ENCODE measurements at regions not wholly inside any gene's neighbourhood (a gene's known extent, or its start where the extent isn't known, plus 50 kb on each side); places are given as distances from the start of the nearest gene placed in this dataset.

GRCh38 chr1:163538667-163539066 is 216.9 kb downstream of the NUF2 start:
- TF ChIP-seq POLR2A (IDR thresholded peaks at IDR 0.05), result no peak
- TF ChIP-seq, protein P1, sequence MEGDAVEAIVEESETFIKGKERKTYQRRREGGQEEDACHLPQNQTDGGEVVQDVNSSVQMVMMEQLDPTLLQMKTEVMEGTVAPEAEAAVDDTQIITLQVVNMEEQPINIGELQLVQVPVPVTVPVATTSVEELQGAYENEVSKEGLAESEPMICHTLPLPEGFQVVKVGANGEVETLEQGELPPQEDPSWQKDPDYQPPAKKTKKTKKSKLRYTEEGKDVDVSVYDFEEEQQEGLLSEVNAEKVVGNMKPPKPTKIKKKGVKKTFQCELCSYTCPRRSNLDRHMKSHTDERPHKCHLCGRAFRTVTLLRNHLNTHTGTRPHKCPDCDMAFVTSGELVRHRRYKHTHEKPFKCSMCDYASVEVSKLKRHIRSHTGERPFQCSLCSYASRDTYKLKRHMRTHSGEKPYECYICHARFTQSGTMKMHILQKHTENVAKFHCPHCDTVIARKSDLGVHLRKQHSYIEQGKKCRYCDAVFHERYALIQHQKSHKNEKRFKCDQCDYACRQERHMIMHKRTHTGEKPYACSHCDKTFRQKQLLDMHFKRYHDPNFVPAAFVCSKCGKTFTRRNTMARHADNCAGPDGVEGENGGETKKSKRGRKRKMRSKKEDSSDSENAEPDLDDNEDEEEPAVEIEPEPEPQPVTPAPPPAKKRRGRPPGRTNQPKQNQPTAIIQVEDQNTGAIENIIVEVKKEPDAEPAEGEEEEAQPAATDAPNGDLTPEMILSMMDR (IDR thresholded peaks at IDR 0.05), result no peak
- WGBS, 2 donors, result 32 to 33% methylated on average over 4 of the region's 4 CpGs
- intact Hi-C loops (cut with DNase I; ENCODE audit: low total_unique reads), result no loop called here
- no peak for DNase-seq (ENCODE audit: low spot score in 2 of 2)
- H3K4me3 ChIP-seq (ENCODE audit: low read depth, poor library complexity, severe bottlenecking), result no peak overlapping the region

DNA sequence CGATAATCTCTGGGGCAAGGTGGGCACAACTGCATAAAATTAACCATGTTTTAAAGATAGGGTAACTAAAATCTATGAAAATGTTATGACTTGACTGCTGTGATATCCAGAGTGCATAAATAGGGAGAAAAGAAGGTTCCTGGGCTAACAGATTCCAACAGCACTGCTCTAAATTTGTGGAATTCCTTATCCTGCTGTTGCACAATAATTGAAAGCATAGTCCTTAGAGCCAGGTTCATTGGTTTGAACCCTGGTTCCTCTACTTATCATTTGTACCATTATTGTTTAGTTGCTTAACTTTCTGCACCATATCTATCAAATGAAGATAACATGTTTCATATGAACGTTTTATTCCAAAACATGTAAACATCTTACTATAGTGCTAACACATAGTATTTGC is 219.0 kb downstream of the NUF2 start:
- H3K4me3 ChIP-seq (ENCODE audit: low read depth, poor library complexity, severe bottlenecking), result no peak overlapping the region
- intact Hi-C loops (cut with DNase I; ENCODE audit: low total_unique reads), result no loop called here
- DNase-seq (ENCODE audit: low spot score in 2 of 2), result no peak
- TF ChIP-seq, protein P1 (IDR thresholded peaks at IDR 0.05), result no peak
- TF ChIP-seq POLR2A (IDR thresholded peaks at IDR 0.05), result no peak
- WGBS, 2 donors, result 86 to 87% methylated on average over 2 of the region's 2 CpGs

DNA sequence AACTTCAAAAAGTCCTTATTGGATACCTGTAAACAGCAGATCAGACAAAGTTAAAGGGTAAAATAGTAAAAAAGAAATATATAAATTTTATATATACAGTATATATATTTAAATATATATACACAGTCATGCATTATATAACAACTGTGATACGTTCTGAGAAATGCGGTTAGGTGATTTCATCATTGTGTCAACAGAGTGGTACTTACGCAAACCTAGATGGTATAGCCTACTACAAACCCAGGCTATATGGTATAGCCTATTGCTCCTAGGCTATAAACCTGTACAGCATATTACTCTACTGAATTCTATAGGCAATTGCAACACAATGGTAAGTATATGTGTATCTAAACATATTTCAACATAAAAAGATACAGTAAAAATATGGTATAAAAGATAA is 222.7 kb downstream of the NUF2 start:
- intact Hi-C loops (cut with DNase I; ENCODE audit: low total_unique reads), result no loop called here
- H3K4me3 ChIP-seq (ENCODE audit: low read depth, poor library complexity, severe bottlenecking), result no peak overlapping the region
- 89 to 91% methylated on average over 3 of the region's 3 CpGs for WGBS, 2 donors
- no peak for DNase-seq (ENCODE audit: low spot score in 2 of 2)
- TF ChIP-seq, protein P1 (IDR thresholded peaks at IDR 0.05), result no peak
- TF ChIP-seq POLR2A (IDR thresholded peaks at IDR 0.05), result no peak

DNA sequence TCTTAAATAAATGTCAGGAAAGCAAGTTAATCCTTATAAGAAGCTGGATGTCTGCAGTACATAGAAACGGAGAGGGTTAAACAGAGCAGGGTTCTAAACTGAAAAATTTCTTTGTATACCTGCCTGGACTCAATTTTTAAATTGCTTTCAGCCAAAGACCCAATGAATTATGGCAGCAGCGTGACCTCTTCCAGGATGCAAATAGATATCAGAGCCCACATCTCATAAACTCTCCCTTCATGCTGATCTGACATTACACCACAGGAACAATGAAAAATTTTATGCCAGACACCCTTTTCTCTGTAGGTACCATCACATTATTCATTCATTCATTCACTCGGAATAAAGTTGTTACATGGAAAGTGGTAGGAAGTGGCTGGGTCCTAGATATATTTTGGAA is 236.4 kb downstream of the NUF2 start:
- H3K4me3 ChIP-seq (ENCODE audit: low read depth, poor library complexity, severe bottlenecking), result no peak overlapping the region
- intact Hi-C loops (cut with DNase I; ENCODE audit: low total_unique reads), result no loop called here
- no peak for DNase-seq (ENCODE audit: low spot score in 2 of 2)
- WGBS, 2 donors, result 71 to 80% methylated on average over 3 of the region's 3 CpGs
- no peak for TF ChIP-seq POLR2A (IDR thresholded peaks at IDR 0.05)
- TF ChIP-seq, protein P1 (IDR thresholded peaks at IDR 0.05), result no peak

- WGBS, 2 donors, result 41 to 53% methylated on average over 3 of the region's 3 CpGs
- no peak for TF ChIP-seq POLR2A (IDR thresholded peaks at IDR 0.05)
- TF ChIP-seq, protein P1 (IDR thresholded peaks at IDR 0.05), result no peak
- intact Hi-C loops (cut with DNase I; ENCODE audit: low total_unique reads), result no loop called here
- no peak overlapping the region for H3K4me3 ChIP-seq (ENCODE audit: low read depth, poor library complexity, severe bottlenecking)
- no peak for DNase-seq (ENCODE audit: low spot score in 2 of 2)
Measured at GRCh38 chr1:163561580-163562295, 240.0 kb downstream of the NUF2 start.

- 79 to 92% methylated on average over 2 of the region's 2 CpGs for WGBS, 2 donors
- TF ChIP-seq, protein P1 (IDR thresholded peaks at IDR 0.05), result no peak
- no peak for TF ChIP-seq POLR2A (IDR thresholded peaks at IDR 0.05)
- DNase-seq (ENCODE audit: low spot score in 2 of 2), result no peak
- H3K4me3 ChIP-seq (ENCODE audit: low read depth, poor library complexity, severe bottlenecking), result no peak overlapping the region
- intact Hi-C loops (cut with DNase I; ENCODE audit: low total_unique reads), result no loop called here
Measured at GRCh38 chr1:163562355-163562754, 240.6 kb downstream of the NUF2 start.
